CD4-positive, alpha-beta memory T cell (primary cell): ENCODE measurements at regions not wholly inside any gene's neighbourhood (a gene's known extent, or its start where the extent isn't known, plus 50 kb on each side); places are given as distances from the start of the nearest gene placed in this dataset.

ENCODE experiments used
- CTCF ChIA-PET: fragments of 350-600 bp; sonication (Branson Sonifier 250); formaldehyde crosslinking; loops from one replicate; lab custom pipeline; 2021; ENCODE audit warnings: inconsistent platforms; ENCODE audit not compliant: partially characterized antibody; lab: Charles Lee
- POLR2A ChIA-PET: fragments of 350-600 bp; sonication (Branson Sonifier 250); formaldehyde crosslinking; loops from one replicate; lab custom pipeline; 2021; ENCODE audit not compliant: partially characterized antibody; lab: Charles Lee
- DNase-seq, 5 donors: peaks; one replicate each; pipeline versions ENCODE4 v3.0.0 to v3.0.0-alpha.2; 2020 to 2022; ENCODE audit warnings: mixed read lengths in 1 of 5
- H3K27ac ChIP-seq: one replicate; pipeline ENCODE4 v1.7.0; 2013; ENCODE audit warnings: low read depth, low read length
- H3K27me3 ChIP-seq: 2 replicates; pipeline ENCODE4 v1.7.0; 2013; ENCODE audit warnings: mild to moderate bottlenecking, low read length, moderate library complexity; ENCODE audit not compliant: insufficient read depth
- H3K36me3 ChIP-seq: 2 replicates; pipeline ENCODE4 v1.7.0; 2013; ENCODE audit warnings: mild to moderate bottlenecking, low read length, moderate library complexity; ENCODE audit not compliant: insufficient read depth
- H3K4me1 ChIP-seq: 2 replicates; pipeline ENCODE4 v1.7.0; 2013; ENCODE audit warnings: mild to moderate bottlenecking, low read length, moderate library complexity; ENCODE audit not compliant: insufficient read depth
- H3K4me3 ChIP-seq, 2 donors: one replicate each; pipeline ENCODE4 v1.7.0; 2013; ENCODE audit warnings: low read length in 2 of 2, mild to moderate bottlenecking in 1 of 2
- H3K9me3 ChIP-seq, 2 donors: one replicate each; pipeline ENCODE4 v1.7.0; 2013; ENCODE audit warnings: low read length in 2 of 2, control low read depth in 1 of 2; ENCODE audit not compliant: control insufficient read depth in 1 of 2
- H3K27ac Mint-ChIP-seq, 7 donors: one replicate each; pipeline ENCODE4 v1.8.0; 2020 to 2021; ENCODE audit warnings: mixed read lengths in 7 of 7, mild to moderate bottlenecking in 6 of 7, inconsistent platforms in 3 of 7, moderate library complexity in 3 of 7
- H3K27me3 Mint-ChIP-seq, 2 donors: one replicate each; pipeline ENCODE4 v1.8.0; 2020 to 2021; ENCODE audit warnings: mixed read lengths in 2 of 2
- H3K36me3 Mint-ChIP-seq, 2 donors: one replicate each; pipeline ENCODE4 v1.8.0; 2020 to 2021; ENCODE audit warnings: mixed read lengths in 2 of 2, inconsistent platforms in 1 of 2, mild to moderate bottlenecking in 1 of 2
- H3K4me1 Mint-ChIP-seq, 4 donors: one replicate each; pipeline ENCODE4 v1.8.0; 2020 to 2021; ENCODE audit warnings: mixed read lengths in 4 of 4, mild to moderate bottlenecking in 1 of 4
- H3K4me3 Mint-ChIP-seq, 8 donors: one replicate each; pipeline ENCODE4 v1.8.0; 2020 to 2021; ENCODE audit warnings: mixed read lengths in 8 of 8, mild to moderate bottlenecking in 7 of 8, moderate library complexity in 6 of 8, inconsistent platforms in 3 of 8
- H3K9me3 Mint-ChIP-seq, 8 donors: one replicate each; pipeline ENCODE4 v1.8.0; 2020 to 2021; ENCODE audit warnings: mixed read lengths in 8 of 8, mild to moderate bottlenecking in 5 of 8, inconsistent platforms in 3 of 8, moderate library complexity in 1 of 8
- intact Hi-C: fragments of 100-400 bp; cut with micrococcal nuclease; formaldehyde crosslinking; loops from one replicate; pipeline ENCODE4 v1.15.1; 2023

DNA sequence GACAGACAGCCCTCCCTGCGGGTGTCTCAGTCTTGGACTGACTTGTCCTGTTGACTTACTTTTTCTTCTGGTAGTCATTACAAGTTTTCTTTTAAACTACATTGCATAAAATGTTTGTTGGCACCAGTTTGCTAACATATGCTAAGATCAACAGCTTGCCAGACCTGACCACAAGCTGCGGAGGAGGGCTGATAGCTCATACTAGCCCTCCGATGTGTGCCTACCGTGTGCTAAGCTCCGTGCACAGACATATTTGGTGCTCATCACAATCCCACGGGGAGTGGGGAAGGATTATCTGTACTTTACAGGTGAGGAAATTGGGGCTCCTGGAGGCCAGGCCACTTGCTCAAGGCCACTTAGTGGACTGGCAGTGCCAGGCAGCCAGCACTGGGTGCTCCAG is 72.8 kb upstream of the YPEL5 start:
- H3K27ac ChIP-seq = no peak overlapping the region
- H3K36me3 ChIP-seq = no peaks in the 10 kb centered on the region
- Mint-ChIP-seq H3K27me3 (peaks cover 31 to 32% of the 10 kb centered on the region in 2 donors), H3K36me3 (no peaks in the 10 kb centered on the region), H3K9me3 (no peaks in the 10 kb centered on the region), H3K4me3 (no peak overlapping the region), H3K4me1 (no peaks in the 10 kb centered on the region), H3K27ac (no peak overlapping the region)
- H3K4me1 ChIP-seq = no peaks in the 10 kb centered on the region
- H3K27me3 ChIP-seq = no peaks in the 10 kb centered on the region
- ChIA-PET CTCF (interaction anchor here (0.9 to 3.4 kb wide), 2 partner anchors 9 to 16 kb away, joined by 3 to 11 read pairs; no protein-coding TSS in a partner anchor), POLR2A (no interaction called here)
- intact Hi-C loops = loop anchor here (5.0 kb wide), 1 partner anchor 767 kb away; no protein-coding TSS in a partner anchor
- no peaks in the 10 kb centered on the region for H3K9me3 ChIP-seq
- no peak overlapping the region for H3K4me3 ChIP-seq
- DNase-seq = no peak

DNA sequence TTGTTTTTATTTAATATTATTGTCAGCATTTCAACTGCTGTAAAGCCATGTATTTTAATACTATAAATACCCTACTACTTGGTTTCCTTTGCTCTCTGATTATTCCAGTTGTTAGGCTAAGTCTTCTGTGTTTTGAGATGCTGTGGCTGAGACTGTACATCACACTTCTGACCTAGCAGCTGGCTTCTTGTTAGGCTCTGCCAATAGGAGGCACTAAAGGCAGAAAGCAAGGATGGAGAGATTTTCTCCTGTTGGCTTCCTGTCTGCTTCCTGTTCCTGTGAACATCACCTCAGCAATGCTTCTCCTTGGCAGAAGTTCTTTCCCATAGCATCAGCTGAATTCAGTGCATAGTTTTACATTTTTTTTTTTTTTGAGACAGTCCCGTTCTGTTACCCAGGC is 68.3 kb upstream of the YPEL5 start:
- ChIA-PET POLR2A (no interaction called here), CTCF (no interaction called here)
- Histone ChIP-seq H3K27me3 (no peaks in the 10 kb centered on the region), H3K27ac (no peak overlapping the region), H3K4me3 (no peak overlapping the region), H3K4me1 (no peaks in the 10 kb centered on the region), H3K9me3 (no peaks in the 10 kb centered on the region), H3K36me3 (no peaks in the 10 kb centered on the region)
- no peak for DNase-seq
- Mint-ChIP-seq H3K27ac (no peak overlapping the region), H3K9me3 (peaks cover 0 to 2% (median 0%) of the 10 kb centered on the region in 8 donors), H3K27me3 (peaks cover 15 to 17% of the 10 kb centered on the region in 2 donors), H3K36me3 (no peaks in the 10 kb centered on the region), H3K4me1 (no peaks in the 10 kb centered on the region), H3K4me3 (no peak overlapping the region)
- intact Hi-C loops = no loop called here

GRCh38 chr2:30084915-30085314 is 61.9 kb upstream of the YPEL5 start:
- Histone ChIP-seq H3K4me3 (no peak overlapping the region), H3K27ac (no peak overlapping the region), H3K36me3 (no peaks in the 10 kb centered on the region), H3K27me3 (peaks cover 8% of the 10 kb centered on the region), H3K4me1 (no peaks in the 10 kb centered on the region), H3K9me3 (no peaks in the 10 kb centered on the region)
- intact Hi-C loops = no loop called here
- ChIA-PET POLR2A (no interaction called here), CTCF (interaction anchor here (0.6 to 1.5 kb wide), 4 partner anchors 9 to 80 kb away, joined by 3 read pairs; no protein-coding TSS in a partner anchor)
- Mint-ChIP-seq H3K36me3 (no peaks in the 10 kb centered on the region), H3K4me1 (no peaks in the 10 kb centered on the region), H3K4me3 (no peak overlapping the region), H3K27me3 (peaks cover 18 to 25% of the 10 kb centered on the region in 2 donors), H3K27ac (no peak overlapping the region), H3K9me3 (no peaks in the 10 kb centered on the region)
- DNase-seq = no peak

DNA sequence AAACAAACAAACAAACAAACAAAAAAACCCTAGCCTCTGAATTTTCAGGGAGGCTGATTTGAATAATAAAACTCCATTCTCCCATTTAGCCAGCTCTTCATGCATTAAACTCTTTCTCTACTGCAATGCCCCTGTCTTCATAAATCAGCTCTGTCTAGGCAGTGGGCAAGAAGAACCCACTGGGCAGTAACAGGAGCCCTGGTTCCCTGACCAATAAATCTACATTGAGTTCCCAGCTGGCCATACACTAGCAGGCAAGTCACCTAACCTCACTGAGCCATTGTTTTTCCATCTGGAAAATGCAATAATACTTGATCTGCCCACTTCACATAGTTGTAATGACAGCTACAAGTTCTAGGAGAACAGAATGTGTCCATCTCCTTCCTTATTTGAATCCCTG is 57.6 kb upstream of the YPEL5 start:
- peaks cover 18% of the 10 kb centered on the region for H3K27me3 ChIP-seq
- no peak overlapping the region for H3K27ac Mint-ChIP-seq

GRCh38 chr2:30095402-30095801 is 51.4 kb upstream of the YPEL5 start:
- no peak overlapping the region for H3K27ac ChIP-seq
- no peak overlapping the region for H3K27ac Mint-ChIP-seq
- intact Hi-C loops = no loop called here
- no peaks in the 10 kb centered on the region for H3K4me1 ChIP-seq
- no peaks in the 10 kb centered on the region for H3K36me3 ChIP-seq
- no peak overlapping the region for H3K4me3 ChIP-seq
- no peaks in the 10 kb centered on the region for H3K9me3 ChIP-seq
- peaks cover 28 to 35% of the 10 kb centered on the region in 2 donors for H3K27me3 Mint-ChIP-seq
- H3K27me3 ChIP-seq = peaks cover 6% of the 10 kb centered on the region
- DNase-seq = no peak
- H3K4me3 Mint-ChIP-seq = no peak overlapping the region
- no peaks in the 10 kb centered on the region for H3K36me3 Mint-ChIP-seq
- H3K9me3 Mint-ChIP-seq = no peaks in the 10 kb centered on the region
- CTCF ChIA-PET = interaction anchor here (0.7 kb wide), 1 partner anchor 10 kb away, joined by 3 read pairs; no protein-coding TSS in a partner anchor
- H3K4me1 Mint-ChIP-seq = peaks cover 0 to 5% (median 3%) of the 10 kb centered on the region in 4 donors
- POLR2A ChIA-PET = no interaction called here

More for the DNA sequence above, 57.6 kb upstream of the YPEL5 start:
- intact Hi-C loops = no loop called here
- H3K4me3 ChIP-seq = no peak overlapping the region
- ChIA-PET CTCF (interaction anchor here (0.7 to 3.6 kb wide), 7 partner anchors 9 to 622 kb away, joined by 3 to 33 read pairs (median 4); no protein-coding TSS in a partner anchor), POLR2A (no interaction called here)
- H3K27ac ChIP-seq = no peak overlapping the region
- H3K9me3 ChIP-seq = no peaks in the 10 kb centered on the region
- peaks cover 0 to 5% (median 3%) of the 10 kb centered on the region in 4 donors for H3K4me1 Mint-ChIP-seq
- DNase-seq = no peak
- H3K36me3 Mint-ChIP-seq = no peaks in the 10 kb centered on the region
- H3K9me3 Mint-ChIP-seq = no peaks in the 10 kb centered on the region
- H3K27me3 Mint-ChIP-seq = peaks cover 32% of the 10 kb centered on the region in 2 donors
- no peak overlapping the region for H3K4me3 Mint-ChIP-seq
- H3K4me1 ChIP-seq = no peaks in the 10 kb centered on the region
- no peaks in the 10 kb centered on the region for H3K36me3 ChIP-seq

DNA sequence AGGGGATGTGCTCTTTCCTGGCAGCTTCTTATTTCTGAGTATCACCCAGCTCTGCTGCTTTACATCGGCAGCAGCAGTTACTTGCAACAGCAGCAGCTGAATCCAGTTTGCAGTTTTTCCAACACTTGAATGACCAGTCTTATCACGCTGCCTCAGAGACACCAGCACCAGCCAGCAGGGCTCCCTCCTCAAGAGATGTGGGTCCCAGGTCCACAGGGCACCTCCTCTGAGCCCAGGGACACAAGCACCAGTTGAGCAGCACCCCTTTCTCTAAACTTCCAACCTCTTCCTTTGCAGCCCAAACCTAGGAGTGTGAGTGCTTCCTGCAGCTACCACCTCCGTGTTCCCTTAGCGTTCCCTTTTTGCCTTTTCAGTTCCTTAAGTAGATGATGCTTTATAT is 50.4 kb upstream of the YPEL5 start:
- POLR2A ChIA-PET = no interaction called here
- H3K27me3 Mint-ChIP-seq = peaks cover 25 to 34% of the 10 kb centered on the region in 2 donors

More for the DNA sequence above, 50.4 kb upstream of the YPEL5 start:
- H3K27me3 ChIP-seq = peaks cover 5% of the 10 kb centered on the region
- Mint-ChIP-seq H3K4me1 (no peaks in the 10 kb centered on the region), H3K9me3 (no peaks in the 10 kb centered on the region), H3K27ac (no peak overlapping the region), H3K36me3 (no peaks in the 10 kb centered on the region), H3K4me3 (no peak overlapping the region)
- no peaks in the 10 kb centered on the region for H3K4me1 ChIP-seq
- CTCF ChIA-PET = interaction anchor here (0.6 kb wide), 1 partner anchor 597 kb away, joined by 3 read pairs; no protein-coding TSS in a partner anchor
- no peaks in the 10 kb centered on the region for H3K36me3 ChIP-seq
- intact Hi-C loops = no loop called here
- DNase-seq = no peak
- no peak overlapping the region for H3K27ac ChIP-seq
- no peaks in the 10 kb centered on the region for H3K9me3 ChIP-seq
- no peak overlapping the region for H3K4me3 ChIP-seq
